Peyer's patch (tissue), 4 donors: ENCODE measurements at regions not wholly inside any gene's neighbourhood (a gene's known extent, or its start where the extent isn't known, plus 50 kb on each side); places are given as distances from the start of the nearest gene placed in this dataset.

Experiments used
- CTCF ChIP-seq, 6 experiments: fragments of 450-650 bp in 4 of 6; fragments of 200-600 bp in 2 of 6; sonication (generic) in 1 of 6; IDR thresholded peaks; one replicate each; pipeline ENCODE4 v1.5.1; 2017 to 2019; ENCODE audit warnings: antibody characterized with exemption in 6 of 6, mild to moderate bottlenecking in 3 of 6, moderate library complexity in 1 of 6
- POLR2A ChIP-seq, 2 donors: fragments of 450-650 bp; IDR thresholded peaks; one replicate each; pipeline ENCODE4 v1.5.1; 2017; ENCODE audit warnings: antibody characterized with exemption in 2 of 2, mild to moderate bottlenecking in 2 of 2, moderate library complexity in 2 of 2

- TF ChIP-seq CTCF (IDR thresholded peaks at IDR 0.05) (no peak), POLR2A (IDR thresholded peaks at IDR 0.05) (no peak)
Observed at GRCh38 chr2:175355246-175355645, 173.7 kb upstream of the ATP5MC3 start.
